Stimulated activated CD8-positive, alpha-beta memory T cell treated with anti-CD3 and anti-CD28 coated beads, Interleukin-2, amount 100 ng/mL, for 48 hours (primary cell): ENCODE measurements at regions not wholly inside any gene's neighbourhood (a gene's known extent, or its start where the extent isn't known, plus 50 kb on each side); places are given as distances from the start of the nearest gene placed in this dataset.

ENCODE experiments used
- DNase-seq, 2 donors: peaks; one replicate each; pipeline ENCODE4 v3.0.0-alpha.2; 2020; ENCODE audit warnings: low read depth in 2 of 2

DNA sequence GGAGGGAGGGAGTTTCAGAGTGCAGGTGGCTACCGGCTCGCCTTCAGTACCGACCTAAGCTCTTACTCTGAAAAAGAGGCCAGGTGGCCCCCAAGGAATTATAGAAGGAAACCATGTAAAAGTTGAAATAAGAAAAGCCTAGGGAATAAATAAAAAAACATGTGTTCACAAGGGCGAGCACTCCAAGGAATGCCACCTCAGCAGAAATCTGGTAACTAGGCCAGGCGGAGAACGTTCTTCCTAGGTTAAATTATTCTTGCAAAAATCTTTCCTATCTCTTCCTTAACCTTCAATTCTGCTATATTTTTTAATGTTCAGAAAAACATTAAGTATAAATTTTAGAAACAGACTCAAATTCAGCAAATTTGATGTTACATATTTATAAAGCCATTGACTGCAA is 1260.3 kb upstream of the SLC10A2 start:
- no peak for DNase-seq

DNA sequence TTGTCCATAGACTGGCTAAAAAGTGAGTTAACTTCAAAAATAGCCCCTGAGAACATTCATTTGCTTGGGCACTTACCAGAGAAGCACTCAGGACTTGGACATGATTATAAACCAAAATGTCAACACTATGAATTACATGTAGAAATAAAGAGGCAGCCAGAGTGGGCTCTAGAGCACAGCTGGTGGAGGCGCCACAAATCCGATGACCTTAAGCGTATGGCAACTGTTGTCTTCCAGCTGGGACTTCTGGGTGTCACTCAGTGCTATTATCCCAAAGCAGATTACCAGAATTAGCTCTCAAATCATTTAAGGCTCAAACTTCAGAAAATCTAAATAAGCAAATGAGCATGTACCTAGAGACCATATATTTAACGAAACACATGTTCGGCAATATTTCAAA is 1255.5 kb upstream of the SLC10A2 start:
- DNase-seq, result no peak

DNA sequence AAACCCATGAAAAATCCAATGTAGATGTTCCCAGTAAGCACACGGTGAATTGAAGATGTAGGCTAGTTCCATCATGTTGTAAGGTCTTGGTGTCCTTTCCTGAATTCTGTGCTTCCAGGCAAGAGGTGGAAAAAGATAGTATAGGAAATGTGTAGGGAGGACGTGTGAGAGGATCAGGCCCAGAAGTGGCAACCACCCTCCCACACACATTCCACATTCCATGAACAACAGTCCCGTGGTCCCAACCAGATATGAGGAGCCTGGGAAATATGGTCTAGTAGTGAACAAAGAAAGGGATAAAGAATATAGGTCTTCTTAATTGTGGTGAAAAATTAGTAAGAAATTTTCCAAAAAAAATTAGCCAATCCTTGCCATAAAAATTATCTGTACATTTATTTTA is 1254.2 kb upstream of the SLC10A2 start:
- DNase-seq, result no peak

DNA sequence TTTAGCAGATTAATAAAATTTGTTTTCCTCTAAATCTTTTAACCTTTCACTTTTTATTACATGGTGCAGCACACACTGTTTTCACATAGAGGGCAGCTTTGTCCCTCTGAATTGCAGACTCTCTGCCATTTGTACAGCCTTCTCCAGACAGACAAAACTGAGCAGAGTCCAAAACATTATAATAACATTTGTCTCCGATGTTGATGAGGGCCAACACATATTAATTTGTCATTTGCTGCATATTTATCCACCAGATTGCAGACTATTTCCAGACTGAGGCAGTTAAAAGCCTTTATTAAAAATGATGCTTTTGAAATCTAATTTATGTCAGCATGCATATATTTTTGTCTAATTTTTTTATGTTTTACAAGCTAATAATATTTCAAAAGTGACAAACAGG is 1251.9 kb upstream of the SLC10A2 start:
- no peak for DNase-seq

DNA sequence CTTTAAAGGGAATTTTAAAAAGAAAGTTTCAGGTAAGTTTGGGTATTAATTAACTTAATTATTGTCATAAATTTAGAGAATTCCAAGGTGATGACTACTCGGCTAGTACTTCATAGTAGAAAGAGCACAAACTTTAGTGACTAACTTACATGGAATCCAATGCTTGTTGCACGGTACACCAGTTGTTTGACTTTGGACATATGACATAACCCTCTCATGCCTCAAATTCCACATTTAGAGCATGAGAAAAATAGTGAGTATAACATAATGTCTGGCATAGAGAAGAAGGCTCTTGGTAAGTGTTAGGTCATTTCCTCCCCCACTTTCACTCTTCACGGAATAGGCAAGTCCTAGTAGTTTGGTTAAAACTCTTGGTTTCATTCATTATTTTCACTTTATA is 1249.4 kb upstream of the SLC10A2 start:
- DNase-seq, result no peak

DNA sequence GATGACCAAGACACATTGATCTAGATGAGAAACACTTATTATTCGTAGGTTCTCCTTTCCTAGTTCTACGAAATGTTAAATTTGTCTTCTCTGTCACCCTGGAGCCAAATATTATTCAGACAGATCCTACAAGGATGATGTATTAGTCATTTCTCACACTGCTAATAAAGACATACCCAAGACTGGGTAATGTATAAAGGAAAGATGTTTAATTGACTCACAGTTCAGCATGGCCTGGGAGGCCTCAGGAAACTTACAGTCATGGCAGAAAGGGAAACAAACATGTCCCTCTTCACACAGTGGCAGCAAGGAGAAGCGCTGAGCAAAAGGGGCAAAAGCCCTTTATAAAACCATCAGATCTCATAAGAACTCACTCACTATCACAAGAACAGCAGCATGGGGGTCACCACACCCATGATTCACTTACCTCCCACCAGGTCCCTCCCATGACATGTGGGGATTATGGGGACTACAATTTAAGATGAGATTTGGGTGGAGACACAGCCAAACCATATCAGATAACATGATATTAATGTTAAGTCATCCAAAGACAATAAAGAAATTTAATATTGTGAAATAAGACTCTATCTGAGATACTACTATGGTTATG is 1248.8 kb upstream of the SLC10A2 start:
- no peak for DNase-seq

DNA sequence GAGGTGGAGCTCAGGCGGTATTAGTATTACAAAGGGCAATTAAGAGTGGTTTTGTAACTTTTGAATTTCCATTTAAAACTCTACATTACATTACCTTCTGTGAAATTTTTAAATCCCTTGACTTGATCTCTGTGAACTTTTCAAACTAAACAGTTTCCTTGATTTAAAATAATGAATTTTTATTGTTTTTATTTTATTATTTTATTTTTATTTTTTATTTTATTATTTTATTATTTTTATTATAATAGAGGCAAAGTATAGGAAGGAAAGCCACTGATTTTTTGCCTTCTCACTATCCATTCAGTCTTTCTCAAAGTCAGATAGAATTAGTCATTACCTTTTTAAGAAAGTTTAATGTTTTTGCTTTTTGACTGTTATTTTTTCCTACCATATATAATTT is 1248.1 kb upstream of the SLC10A2 start:
- DNase-seq, result no peak

DNA sequence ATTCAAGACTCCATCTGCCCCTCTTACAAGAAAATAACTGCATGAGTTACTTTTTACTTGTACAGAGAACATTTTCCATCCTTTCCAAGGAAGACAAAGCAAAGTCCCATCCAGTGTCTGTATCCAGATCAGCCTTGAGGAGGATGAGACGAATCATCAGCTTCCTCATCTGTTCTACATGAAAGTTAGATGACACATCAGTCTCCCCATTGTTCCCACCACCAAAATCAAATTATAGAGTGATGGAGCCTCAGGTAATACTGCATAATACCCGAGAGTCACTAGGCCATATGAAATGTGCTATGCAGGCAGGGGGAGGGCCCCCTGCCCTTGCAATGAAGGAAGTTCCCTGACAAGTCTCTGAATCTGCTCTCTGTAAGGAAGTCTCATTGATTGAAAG is 1244.6 kb upstream of the SLC10A2 start:
- no peak for DNase-seq

DNA sequence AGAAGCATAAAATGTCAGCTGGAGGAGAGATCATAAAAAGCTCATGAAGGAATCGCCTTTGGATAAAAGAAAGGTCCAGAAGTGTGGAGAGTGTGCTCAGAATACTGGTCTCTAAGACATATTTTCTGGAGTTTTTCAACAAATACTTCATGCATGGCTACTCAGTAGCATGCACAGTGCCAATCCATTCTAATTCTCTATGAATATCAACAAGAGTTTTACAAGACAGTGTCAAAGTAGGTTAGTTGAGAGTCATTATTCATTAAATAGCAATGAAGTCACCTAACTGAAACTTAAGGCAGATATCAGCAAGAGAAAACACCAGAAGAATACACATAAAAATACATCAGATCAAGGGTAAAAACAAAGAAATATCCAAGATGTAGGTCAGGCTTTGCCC is 1243.2 kb upstream of the SLC10A2 start:
- no peak for DNase-seq

DNA sequence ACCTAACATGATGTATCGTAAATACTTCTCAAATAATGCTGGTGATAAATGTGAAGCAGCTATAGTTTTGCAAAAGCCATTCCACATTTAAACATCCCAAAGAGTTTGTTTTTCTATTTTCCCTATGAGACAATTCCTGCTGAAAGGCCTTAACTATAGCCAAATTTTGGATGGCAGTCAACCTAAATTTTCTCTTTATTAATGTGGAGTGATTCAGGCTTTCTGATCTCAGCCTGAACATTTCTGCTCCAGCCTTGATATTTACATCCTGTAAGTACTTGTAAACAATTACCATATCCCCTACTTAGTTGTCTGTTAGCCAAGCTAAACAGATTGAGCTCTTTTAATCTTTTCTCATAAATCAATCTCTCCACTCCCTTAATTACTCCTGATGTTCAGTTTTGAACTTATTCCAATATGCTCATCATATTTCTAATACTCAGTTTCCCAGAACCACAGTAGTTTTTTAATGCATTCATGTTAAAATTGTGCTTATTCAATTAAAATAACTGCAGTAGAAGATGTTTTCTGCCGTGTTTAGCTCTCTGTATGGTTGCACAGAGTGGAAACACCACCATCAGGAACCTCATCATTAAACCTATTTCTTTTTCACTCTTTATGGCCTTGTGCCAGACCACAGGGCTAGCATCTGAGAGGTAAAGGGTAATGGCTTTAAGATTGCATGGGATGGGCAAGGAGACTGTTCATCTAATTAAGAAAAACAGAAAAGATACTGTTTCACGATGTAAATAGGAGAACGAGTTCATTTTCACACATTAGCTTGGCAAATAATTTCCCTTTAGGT is 1235.2 kb upstream of the SLC10A2 start:
- DNase-seq, result no peak

DNA sequence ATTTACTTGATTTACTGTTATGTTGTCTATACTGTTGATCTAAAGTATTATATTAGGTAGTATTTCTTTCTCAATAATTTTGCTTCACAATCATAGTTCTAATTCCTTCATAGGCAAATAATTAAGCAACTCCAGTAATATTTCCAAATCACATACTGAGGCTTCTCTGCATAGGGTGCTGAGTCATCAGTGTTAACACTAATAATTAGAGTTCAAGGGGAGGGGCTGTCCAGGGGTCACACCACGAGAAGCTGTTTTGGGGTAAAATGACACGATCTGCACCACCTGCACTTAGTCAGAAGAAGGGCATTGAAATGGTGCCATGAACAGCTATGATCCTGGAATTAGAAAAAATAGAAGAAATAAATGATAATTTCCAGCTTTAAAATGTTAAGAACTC is 1230.9 kb upstream of the SLC10A2 start:
- no peak for DNase-seq

DNA sequence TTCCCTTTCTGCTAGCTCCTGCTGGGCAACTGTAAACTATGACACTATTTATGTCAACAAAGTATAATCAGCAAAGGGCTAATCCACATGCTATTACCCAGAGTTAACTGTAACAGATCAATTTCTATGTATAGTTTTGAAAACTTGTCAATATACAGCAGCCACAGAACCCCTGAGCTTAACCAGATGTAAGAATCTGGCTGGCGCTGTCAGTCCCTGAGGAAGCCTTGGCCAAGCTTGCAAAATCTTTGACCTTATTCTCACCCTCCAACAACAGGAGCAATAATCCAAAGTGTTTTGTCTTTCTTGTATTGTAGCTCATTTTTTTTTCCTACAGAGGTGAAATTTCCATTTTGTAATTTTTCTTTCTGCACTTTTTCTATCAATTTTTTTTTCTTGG is 1230.1 kb upstream of the SLC10A2 start:
- DNase-seq, result no peak

DNA sequence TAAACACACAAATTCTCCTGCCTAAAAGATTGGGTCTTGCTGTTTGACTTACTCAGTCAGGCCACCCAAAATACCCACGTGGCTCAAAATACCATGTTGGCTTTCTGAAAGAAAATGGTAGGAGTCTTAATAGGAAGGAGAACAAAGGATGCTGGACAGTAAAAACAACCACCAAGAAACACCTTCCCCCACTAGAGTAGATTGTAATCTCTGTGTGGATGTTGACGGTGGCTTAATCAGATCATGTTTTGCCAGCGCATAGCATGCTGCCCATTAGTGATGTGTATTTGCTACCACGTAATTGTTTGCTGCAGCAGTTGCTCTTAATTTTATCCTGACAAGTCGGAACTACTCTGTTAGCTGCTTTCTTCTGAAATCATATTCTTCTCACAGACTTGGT is 1229.3 kb upstream of the SLC10A2 start:
- DNase-seq, result no peak

DNA sequence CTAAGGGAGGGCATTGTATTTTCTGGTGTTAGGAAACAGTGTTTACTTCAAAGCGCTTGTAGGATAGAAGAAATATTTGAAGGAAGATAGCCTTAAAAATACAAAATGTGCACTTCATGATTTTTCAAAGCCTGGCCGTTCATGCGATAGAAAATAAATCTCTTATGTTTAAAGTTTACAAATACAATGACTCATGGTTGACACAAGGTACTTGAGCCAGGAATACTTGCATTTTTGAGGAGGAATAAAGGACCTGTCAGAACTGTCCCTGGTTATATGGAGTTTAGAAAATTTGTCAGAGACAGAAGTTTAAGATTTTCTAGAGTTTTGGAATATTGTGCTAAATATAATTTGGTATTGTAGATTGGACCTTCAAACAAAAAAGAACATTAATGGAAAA is 1223.2 kb upstream of the SLC10A2 start:
- DNase-seq, result no peak

DNA sequence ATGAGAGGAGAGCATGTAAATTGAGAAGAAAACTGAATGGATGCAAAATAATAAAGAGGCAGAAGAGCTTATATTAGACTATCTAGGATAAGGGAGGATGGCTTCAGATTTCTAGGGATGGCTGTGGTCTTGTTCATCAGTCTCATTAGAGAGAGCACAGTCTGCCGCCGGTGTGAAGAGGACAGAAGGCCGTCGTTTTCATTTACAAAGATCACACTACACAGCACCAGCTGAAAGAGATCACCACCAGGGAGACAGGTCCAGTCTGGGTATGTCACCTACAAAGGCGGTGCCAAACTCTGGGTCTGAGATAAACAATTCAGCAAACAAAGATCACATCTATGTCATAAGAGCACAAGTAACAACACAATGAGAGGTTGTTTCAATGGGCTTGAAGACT is 1222.3 kb upstream of the SLC10A2 start:
- no peak for DNase-seq

DNA sequence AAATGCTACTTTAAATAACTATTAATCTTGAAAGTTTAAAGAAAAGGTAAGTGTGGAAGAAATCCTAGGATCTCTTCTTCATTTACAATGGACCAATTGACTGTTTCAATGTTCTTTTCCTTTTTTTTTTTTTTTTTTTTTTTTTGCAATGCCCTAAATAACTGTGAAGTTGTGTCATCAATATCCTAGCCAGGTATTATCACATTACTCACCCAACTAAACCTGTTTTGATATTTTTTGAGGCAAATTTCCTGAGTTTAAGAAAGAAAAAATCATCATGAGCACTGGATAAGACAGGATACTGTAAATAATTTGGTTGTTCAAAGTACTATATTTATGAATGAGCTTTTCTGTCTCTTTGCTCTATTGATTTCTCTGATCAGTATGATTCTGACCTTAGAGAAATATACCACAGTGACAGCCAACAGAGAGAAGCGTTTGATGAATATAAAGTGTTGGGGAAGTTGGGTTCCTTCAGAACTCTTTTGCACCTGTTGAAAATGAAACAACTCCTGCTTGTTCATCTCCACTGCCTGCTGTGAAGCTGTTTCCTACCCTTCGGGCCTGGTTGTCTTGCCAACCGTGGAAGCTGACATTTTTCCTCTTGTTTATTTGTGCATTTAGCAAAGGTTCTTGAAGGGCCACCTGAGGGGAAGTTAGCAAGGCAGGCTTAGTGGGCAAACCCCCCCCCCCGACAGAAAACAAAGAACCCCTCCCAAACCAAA is 1220.5 kb upstream of the SLC10A2 start:
- DNase-seq, result no peak

DNA sequence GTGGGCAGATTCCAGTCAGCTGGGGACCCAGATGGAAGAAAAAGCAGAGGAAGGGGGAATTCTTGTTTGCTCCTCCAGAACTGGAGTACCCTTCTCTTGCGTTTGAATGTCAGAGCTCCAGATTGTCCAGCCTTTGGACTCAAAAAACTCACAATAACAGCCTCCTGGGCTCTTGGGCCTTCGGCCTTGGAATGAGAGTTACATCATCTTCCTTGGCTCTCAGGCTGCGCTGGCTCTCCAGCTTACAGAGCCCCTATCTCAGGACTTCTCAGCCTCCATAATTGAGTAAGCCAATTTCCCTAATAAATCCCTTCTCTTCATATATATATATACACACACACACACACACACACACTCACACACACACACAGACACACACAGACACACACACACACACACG is 1215.7 kb upstream of the SLC10A2 start:
- no peak for DNase-seq

DNA sequence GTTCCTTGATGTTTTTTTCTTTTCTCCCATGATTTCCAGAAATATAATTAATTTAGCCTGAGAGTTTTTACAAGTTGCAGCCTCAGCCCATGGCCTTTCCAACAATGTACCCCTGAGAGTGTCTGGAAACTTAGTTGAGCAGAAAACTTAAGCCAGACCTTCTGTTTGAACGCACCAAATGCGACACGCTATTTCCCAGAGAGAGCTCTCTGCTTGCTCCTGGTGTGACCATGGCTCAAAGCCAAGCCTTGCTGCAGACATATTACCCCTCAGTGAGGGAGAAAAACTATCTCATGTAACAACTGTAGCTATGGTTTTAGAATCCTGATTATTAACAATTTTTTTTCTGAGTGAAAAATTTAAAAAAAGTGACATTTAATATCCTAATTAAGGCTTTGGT is 1204.5 kb upstream of the SLC10A2 start:
- DNase-seq, result no peak

DNA sequence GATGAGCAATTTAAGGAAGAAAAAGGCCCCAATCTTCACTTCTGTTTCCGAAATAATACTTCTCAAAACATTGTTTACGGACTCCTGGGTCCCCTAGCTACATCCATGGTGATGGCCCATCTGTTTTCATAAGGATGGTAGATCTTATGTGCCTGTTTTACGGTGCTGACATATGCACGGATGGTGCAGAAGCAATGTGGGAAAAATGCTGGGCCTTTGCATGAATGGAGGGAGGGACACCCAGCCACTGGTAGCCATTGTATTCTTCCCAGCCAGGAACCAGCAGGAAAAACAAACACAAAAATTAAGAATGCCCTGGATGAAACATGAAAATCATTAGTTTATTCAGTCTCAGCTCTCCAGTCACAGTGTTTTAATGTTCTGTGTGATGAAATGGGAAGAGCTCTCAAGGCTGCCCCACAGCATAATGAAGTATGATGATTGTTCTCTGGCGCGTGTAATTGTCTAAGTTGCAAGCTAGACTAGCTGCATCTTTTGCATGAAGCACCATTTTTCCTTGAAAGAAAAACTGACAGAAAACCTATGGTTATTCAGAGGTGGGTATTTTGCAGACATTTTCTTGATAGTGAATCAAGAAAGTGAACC is 1201.1 kb upstream of the SLC10A2 start:
- no peak for DNase-seq

DNA sequence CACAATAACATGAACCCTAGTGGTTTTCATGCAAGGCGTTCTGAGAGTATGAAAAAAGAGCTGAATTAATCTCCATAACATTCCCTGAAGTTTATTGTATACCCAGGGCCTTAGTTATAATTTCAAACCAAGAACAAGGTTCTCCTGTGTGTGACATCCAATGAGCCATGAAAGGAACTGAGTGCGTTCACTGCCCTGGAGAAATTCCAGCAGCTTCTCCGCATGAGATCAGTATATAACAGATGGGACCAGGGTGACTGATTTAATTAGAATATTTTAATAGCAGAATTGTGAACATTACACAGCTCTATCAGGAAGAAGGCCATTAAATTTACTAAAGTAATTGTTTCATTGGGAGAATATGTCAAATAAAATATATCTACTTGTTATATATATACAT is 1190.5 kb upstream of the SLC10A2 start:
- no peak for DNase-seq

DNA sequence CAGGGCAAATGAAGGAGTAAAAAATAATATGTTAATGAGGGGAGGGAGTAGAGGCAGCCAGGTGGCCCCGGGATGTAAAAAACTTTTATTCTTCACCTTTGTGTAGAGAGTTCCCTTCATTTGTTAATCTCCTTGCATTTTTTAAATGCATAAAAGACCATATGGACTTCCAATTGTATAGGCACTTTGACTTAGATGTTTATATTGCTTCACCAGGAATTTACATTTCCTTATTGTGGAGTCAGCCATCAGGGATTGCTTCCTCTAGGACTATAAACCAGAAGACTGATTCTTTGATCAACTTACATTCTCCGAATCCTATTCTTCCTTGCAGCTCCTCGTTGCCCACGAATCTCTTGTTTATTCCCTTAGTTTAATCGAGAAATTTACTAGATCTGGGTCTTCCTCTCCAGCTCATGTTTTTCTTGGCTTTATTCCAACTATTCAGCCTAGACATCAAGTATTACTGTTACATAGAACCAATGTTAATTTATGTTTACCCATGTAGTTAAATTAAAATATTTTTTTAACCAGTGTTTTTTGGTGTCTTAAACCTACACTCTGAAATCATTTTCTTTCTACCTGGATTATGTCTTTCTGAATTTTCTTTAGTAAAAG is 1187.0 kb upstream of the SLC10A2 start:
- DNase-seq, result no peak

DNA sequence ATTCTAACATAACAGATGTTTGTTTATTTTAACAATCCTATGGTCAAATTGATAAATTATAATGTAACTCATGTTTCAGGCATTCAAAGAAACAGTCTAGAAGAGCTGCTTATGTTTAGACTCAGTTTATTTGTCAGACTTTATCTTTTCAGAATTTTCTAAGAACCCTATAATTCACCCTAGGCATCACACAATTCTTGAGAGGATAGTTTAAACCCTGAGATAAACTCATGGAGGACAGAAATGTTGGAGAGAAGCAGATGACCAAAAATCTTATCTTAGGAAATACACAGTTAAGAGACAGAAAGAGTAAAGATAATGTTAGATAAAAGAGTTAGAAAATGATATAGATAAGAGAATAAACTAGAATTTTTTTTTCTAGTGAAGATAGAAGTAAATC is 1185.7 kb upstream of the SLC10A2 start:
- DNase-seq, result no peak
